ENCODE measurements at regions not wholly inside any gene's neighbourhood (a gene's known extent, or its start where the extent isn't known, plus 50 kb on each side); places are given as distances from the start of the nearest gene placed in this dataset.

DNA sequence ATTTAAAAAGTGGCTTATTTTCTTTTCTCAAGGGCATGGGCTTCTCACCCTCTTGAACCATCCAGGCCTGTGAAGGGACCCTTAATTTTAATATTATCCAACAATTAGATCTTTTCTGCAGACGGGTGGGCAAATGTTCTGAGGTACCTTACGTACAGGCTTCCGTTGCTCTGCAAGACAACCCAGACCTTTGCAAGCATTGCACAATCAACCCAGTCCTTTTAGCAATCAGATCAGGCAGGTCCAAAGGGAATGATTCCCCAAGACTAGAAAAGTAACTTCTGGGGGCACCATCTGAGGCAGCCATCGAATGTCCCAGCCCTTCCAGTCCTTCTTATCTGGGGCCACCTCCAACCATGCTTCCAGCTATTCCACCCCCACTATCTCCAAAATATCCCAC lies 67.3 kb upstream of the TACR3 start:
- H3K27ac ChIP-seq: no peak overlapping the region
- intact Hi-C loops (cut with DNase I): no loop called here
- DNase-seq (ENCODE audit: extremely low spot score in 2 of 2): no peak
- no peaks in the 10 kb centered on the region for H3K4me1 ChIP-seq
- no peaks in the 10 kb centered on the region for H3K36me3 ChIP-seq
- TF ChIP-seq CTCF (IDR thresholded peaks at IDR 0.05) (no peak), POLR2AphosphoS5 (IDR thresholded peaks at IDR 0.05; ENCODE audit: insufficient read depth in 1 of 2, low read depth in 1 of 2) (no peak), POLR2A (IDR thresholded peaks at IDR 0.05) (no peak)
- no peak overlapping the region for H3K4me3 ChIP-seq
- H3K9me3 ChIP-seq: peaks cover 4% of the 10 kb centered on the region
- no peaks in the 10 kb centered on the region for H3K27me3 ChIP-seq

DNA sequence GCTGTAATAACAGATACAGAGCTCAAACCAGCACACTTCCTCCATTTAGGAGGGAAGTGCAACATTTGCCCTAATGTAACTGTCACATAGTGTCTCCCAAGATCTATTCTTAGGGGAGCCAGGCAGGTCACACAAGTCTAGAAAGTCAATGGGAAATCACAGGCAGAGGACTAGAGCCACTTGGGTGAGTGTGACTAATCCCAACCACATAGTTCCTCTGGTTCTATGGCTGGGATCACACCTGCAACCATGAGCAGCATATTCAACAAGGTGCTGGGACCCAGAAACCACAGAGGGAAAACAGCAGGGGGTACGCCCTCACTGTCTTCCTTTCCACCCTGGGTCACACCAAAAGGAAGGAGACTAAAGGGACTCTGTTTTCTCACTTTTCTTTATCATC lies 66.8 kb upstream of the TACR3 start:
- Histone ChIP-seq H3K4me1 (no peaks in the 10 kb centered on the region), H3K4me3 (no peak overlapping the region), H3K36me3 (no peaks in the 10 kb centered on the region), H3K9me3 (peaks cover 4% of the 10 kb centered on the region), H3K27ac (no peak overlapping the region), H3K27me3 (no peaks in the 10 kb centered on the region)
- intact Hi-C loops (cut with DNase I): no loop called here
- TF ChIP-seq POLR2A (IDR thresholded peaks at IDR 0.05) (no peak), CTCF (IDR thresholded peaks at IDR 0.05) (no peak), POLR2AphosphoS5 (IDR thresholded peaks at IDR 0.05; ENCODE audit: insufficient read depth in 1 of 2, low read depth in 1 of 2) (no peak)
- DNase-seq (ENCODE audit: extremely low spot score in 2 of 2): no peak

- H3K9me3 ChIP-seq: peaks cover 4% of the 10 kb centered on the region
- H3K4me1 ChIP-seq: no peaks in the 10 kb centered on the region
- H3K4me3 ChIP-seq: no peak overlapping the region
- intact Hi-C loops (cut with DNase I): no loop called here
- no peak overlapping the region for H3K27ac ChIP-seq
- TF ChIP-seq CTCF (IDR thresholded peaks at IDR 0.05): no peak
- TF ChIP-seq POLR2AphosphoS5 (IDR thresholded peaks at IDR 0.05; ENCODE audit: insufficient read depth in 1 of 2, low read depth in 1 of 2): no peak
- TF ChIP-seq POLR2A (IDR thresholded peaks at IDR 0.05): no peak
- no peaks in the 10 kb centered on the region for H3K27me3 ChIP-seq
- H3K36me3 ChIP-seq: no peaks in the 10 kb centered on the region
- no peak for DNase-seq (ENCODE audit: extremely low spot score in 2 of 2)
Measured at GRCh38 chr4:103786014-103786413, 66.2 kb upstream of the TACR3 start.

DNA sequence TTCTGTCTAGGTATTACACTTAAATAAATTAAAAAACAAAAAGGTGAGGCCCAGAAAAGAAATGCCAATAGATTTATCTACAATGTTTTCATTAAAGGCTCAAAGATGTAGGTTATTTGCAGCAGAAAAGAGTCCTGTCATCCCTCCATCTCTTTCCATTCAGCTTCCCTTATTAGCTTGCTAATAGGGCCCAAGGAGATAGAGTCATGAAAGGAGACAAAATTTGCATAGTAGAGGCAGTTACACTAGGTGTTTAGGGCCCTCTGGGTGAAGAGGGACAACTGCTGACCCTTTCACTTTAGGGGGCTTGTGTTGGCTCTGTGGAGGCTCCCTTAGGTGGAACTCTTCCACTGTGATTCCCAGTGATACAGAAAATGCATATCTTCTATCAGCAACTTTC lies 58.4 kb upstream of the TACR3 start:
- Histone ChIP-seq H3K36me3 (no peaks in the 10 kb centered on the region), H3K27me3 (no peaks in the 10 kb centered on the region), H3K4me3 (no peak overlapping the region), H3K9me3 (no peaks in the 10 kb centered on the region), H3K4me1 (no peaks in the 10 kb centered on the region), H3K27ac (no peak overlapping the region)
- TF ChIP-seq POLR2A (IDR thresholded peaks at IDR 0.05): no peak
- TF ChIP-seq POLR2AphosphoS5 (IDR thresholded peaks at IDR 0.05; ENCODE audit: insufficient read depth in 1 of 2, low read depth in 1 of 2): no peak
- TF ChIP-seq CTCF (IDR thresholded peaks at IDR 0.05): no peak
- intact Hi-C loops (cut with DNase I): no loop called here
- DNase-seq (ENCODE audit: extremely low spot score in 2 of 2): no peak

GRCh38 chr4:103774326-103774825 lies 54.6 kb upstream of the TACR3 start:
- intact Hi-C loops (cut with DNase I): no loop called here
- Histone ChIP-seq H3K27ac (no peak overlapping the region), H3K4me3 (no peak overlapping the region), H3K27me3 (no peaks in the 10 kb centered on the region), H3K4me1 (no peaks in the 10 kb centered on the region), H3K36me3 (no peaks in the 10 kb centered on the region), H3K9me3 (no peaks in the 10 kb centered on the region)
- TF ChIP-seq POLR2A (IDR thresholded peaks at IDR 0.05): no peak
- no peak for DNase-seq (ENCODE audit: extremely low spot score in 2 of 2)
